Trophoblast cell (in vitro differentiated cells and primary cell): ENCODE measurements at regions not wholly inside any gene's neighbourhood (a gene's known extent, or its start where the extent isn't known, plus 50 kb on each side); places are given as distances from the start of the nearest gene placed in this dataset.

Experiments used
- DNase-seq, 2 donors: peaks; one replicate each; pipeline ENCODE4 v3.0.0-alpha.2; 2016
- H2AFZ ChIP-seq: 2 replicates; pipeline ENCODE4 v1.6.1; 2013; ENCODE audit warnings: low read length, moderate library complexity, mild to moderate bottlenecking; ENCODE audit not compliant: insufficient read depth, poor library complexity
- H2AK5ac ChIP-seq: 2 replicates; pipeline ENCODE4 v1.6.1; 2013; ENCODE audit warnings: mild to moderate bottlenecking, low read length
- H2BK120ac ChIP-seq: 2 replicates; pipeline ENCODE4 v1.6.1; 2013; ENCODE audit warnings: low read length, mild to moderate bottlenecking, moderate library complexity; ENCODE audit not compliant: insufficient read depth, poor library complexity
- H2BK12ac ChIP-seq: 2 replicates; pipeline ENCODE4 v1.6.1; 2013; ENCODE audit warnings: mild to moderate bottlenecking, low read length, moderate library complexity
- H2BK5ac ChIP-seq: 2 replicates; pipeline ENCODE4 v1.6.1; 2013; ENCODE audit warnings: low read length, low read depth, moderate library complexity, mild to moderate bottlenecking; ENCODE audit not compliant: poor library complexity
- H3K14ac ChIP-seq: 2 replicates; pipeline ENCODE4 v1.6.1; 2013; ENCODE audit warnings: mild to moderate bottlenecking, low read length
- H3K18ac ChIP-seq: 2 replicates; pipeline ENCODE4 v1.6.1; 2013; ENCODE audit warnings: mild to moderate bottlenecking, low read length
- H3K23ac ChIP-seq: 2 replicates; pipeline ENCODE4 v1.6.1; 2013; ENCODE audit warnings: low read length
- H3K27ac ChIP-seq: 2 replicates; pipeline ENCODE4 v1.5.1; 2013; ENCODE audit warnings: low read depth, mild to moderate bottlenecking, inconsistent platforms, low read length, moderate library complexity
- H3K27me3 ChIP-seq: 2 replicates; pipeline ENCODE4 v1.6.1; 2013; ENCODE audit warnings: inconsistent platforms, mild to moderate bottlenecking, low read length, moderate library complexity; ENCODE audit not compliant: insufficient read depth
- H3K36me3 ChIP-seq, 2 experiments: 1 replicate in 1 of 2; 2 replicates in 1 of 2; pipeline ENCODE4 v1.6.1; 2013; ENCODE audit warnings: low read length in 2 of 2, mild to moderate bottlenecking in 2 of 2, moderate library complexity in 1 of 2; ENCODE audit not compliant: insufficient read depth in 2 of 2, control insufficient read depth in 1 of 2
- H3K4ac ChIP-seq: 2 replicates; pipeline ENCODE4 v1.6.1; 2013; ENCODE audit warnings: low read depth, mild to moderate bottlenecking, low read length, moderate library complexity
- H3K4me1 ChIP-seq, 2 experiments: 1 replicate in 1 of 2; 2 replicates in 1 of 2; pipeline ENCODE4 v1.6.1; 2013; ENCODE audit warnings: low read length in 2 of 2, mild to moderate bottlenecking in 2 of 2, moderate library complexity in 1 of 2; ENCODE audit not compliant: insufficient read depth in 2 of 2, control insufficient read depth in 1 of 2
- H3K4me2 ChIP-seq: 2 replicates; pipeline ENCODE4 v1.6.1; 2013; ENCODE audit warnings: inconsistent platforms, mild to moderate bottlenecking, low read length, moderate library complexity
- H3K4me3 ChIP-seq: 2 replicates; pipeline ENCODE4 v1.5.1; 2013; ENCODE audit warnings: mild to moderate bottlenecking, low read depth, low read length, inconsistent platforms
- H3K79me1 ChIP-seq: one replicate; pipeline ENCODE4 v1.6.1; 2013; ENCODE audit warnings: low read length
- H3K79me2 ChIP-seq: 2 replicates; pipeline ENCODE4 v1.6.1; 2013; ENCODE audit warnings: low read length, mild to moderate bottlenecking; ENCODE audit not compliant: control insufficient read depth, insufficient read depth, poor library complexity
- H3K9ac ChIP-seq: 2 replicates; pipeline ENCODE4 v1.6.1; 2013; ENCODE audit warnings: mild to moderate bottlenecking, low read length
- H3K9me3 ChIP-seq: 2 replicates; pipeline ENCODE4 v1.6.1; 2013; ENCODE audit warnings: low read depth, mild to moderate bottlenecking, control low read depth, inconsistent platforms, low read length; ENCODE audit not compliant: insufficient read depth
- H4K12ac ChIP-seq: 2 replicates; pipeline ENCODE4 v1.6.1; 2013; ENCODE audit warnings: low read depth, mild to moderate bottlenecking, low read length, moderate library complexity
- H4K8ac ChIP-seq: 2 replicates; pipeline ENCODE4 v1.6.1; 2013; ENCODE audit warnings: low read depth, mild to moderate bottlenecking, low read length, moderate library complexity
- H4K91ac ChIP-seq: one replicate; pipeline ENCODE4 v1.6.1; 2013; ENCODE audit warnings: low read depth, mild to moderate bottlenecking, low read length, moderate library complexity
- WGBS: extraction: QIAGEN DNeasy Blood & Tissue Kit; methylation state at CpG from one replicate; pipeline ENCODE4 v1.1.7; 2013; ENCODE audit warnings: missing lambda C conversion rate; ENCODE audit not compliant: insufficient read length, insufficient coverage; ENCODE audit errors: extremely low coverage; 5-methylcytosine and 5-hydroxymethylcytosine counted together

GRCh38 chr12:102745971-102746600, 171.0 kb downstream of the PAH start:
- Histone ChIP-seq H3K36me3 (no peaks in the 10 kb centered on the region), H2BK120ac (no peak overlapping the region), H2BK5ac (no peak overlapping the region), H3K4ac (no peak overlapping the region), H3K27me3 (no peaks in the 10 kb centered on the region), H4K91ac (no peak overlapping the region), H4K8ac (no peak overlapping the region), H3K18ac (no peak overlapping the region), H2AFZ (no peak overlapping the region), H3K4me1 (no peaks in the 10 kb centered on the region), H4K12ac (no peak overlapping the region), H2BK12ac (no peak overlapping the region), H3K9ac (no peak overlapping the region), H3K79me1 (no peaks in the 10 kb centered on the region), H3K27ac (no peak overlapping the region), H3K9me3 (no peaks in the 10 kb centered on the region), H3K14ac (no peak overlapping the region), H3K4me2 (no peak overlapping the region), H3K23ac (no peak overlapping the region), H3K79me2 (no peaks in the 10 kb centered on the region), H2AK5ac (no peak overlapping the region), H3K4me3 (no peak overlapping the region)
- DNase-seq: no peak
- WGBS: no CpG with 5 or more reads among the region's 8 CpGs

DNA sequence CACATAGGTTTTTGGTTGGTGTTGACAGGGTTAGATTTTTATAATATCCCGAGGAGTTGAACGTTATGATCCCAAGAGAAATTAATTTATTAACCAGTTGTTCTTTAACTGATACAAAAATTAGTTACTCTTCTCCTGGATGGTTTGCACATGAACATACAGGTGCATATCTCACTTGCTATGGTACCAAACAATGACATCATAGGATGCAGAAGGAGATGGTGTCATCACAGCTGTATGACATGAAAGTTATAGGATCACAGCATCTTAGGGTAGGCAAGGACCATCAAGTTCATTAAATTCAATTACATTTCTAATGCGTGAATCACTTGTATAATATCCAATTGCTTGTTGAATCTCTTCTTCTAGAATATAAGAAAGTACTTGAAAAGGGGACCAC, 175.8 kb downstream of the PAH start:
- Histone ChIP-seq H3K27me3 (no peaks in the 10 kb centered on the region), H3K9me3 (peaks cover 2% of the 10 kb centered on the region), H3K4me2 (no peak overlapping the region), H3K18ac (no peak overlapping the region), H3K79me1 (no peaks in the 10 kb centered on the region), H2AK5ac (no peak overlapping the region), H3K4me3 (no peak overlapping the region), H3K9ac (no peak overlapping the region), H3K36me3 (no peaks in the 10 kb centered on the region), H4K12ac (no peak overlapping the region), H4K8ac (no peak overlapping the region), H2BK5ac (no peak overlapping the region), H3K14ac (no peak overlapping the region), H3K79me2 (no peaks in the 10 kb centered on the region), H3K4ac (no peak overlapping the region), H4K91ac (no peak overlapping the region), H3K27ac (no peak overlapping the region), H3K4me1 (no peaks in the 10 kb centered on the region), H2AFZ (no peak overlapping the region), H3K23ac (no peak overlapping the region), H2BK120ac (no peak overlapping the region), H2BK12ac (no peak overlapping the region)
- WGBS: no CpG with 5 or more reads among the region's 3 CpGs
- DNase-seq: no peak

DNA sequence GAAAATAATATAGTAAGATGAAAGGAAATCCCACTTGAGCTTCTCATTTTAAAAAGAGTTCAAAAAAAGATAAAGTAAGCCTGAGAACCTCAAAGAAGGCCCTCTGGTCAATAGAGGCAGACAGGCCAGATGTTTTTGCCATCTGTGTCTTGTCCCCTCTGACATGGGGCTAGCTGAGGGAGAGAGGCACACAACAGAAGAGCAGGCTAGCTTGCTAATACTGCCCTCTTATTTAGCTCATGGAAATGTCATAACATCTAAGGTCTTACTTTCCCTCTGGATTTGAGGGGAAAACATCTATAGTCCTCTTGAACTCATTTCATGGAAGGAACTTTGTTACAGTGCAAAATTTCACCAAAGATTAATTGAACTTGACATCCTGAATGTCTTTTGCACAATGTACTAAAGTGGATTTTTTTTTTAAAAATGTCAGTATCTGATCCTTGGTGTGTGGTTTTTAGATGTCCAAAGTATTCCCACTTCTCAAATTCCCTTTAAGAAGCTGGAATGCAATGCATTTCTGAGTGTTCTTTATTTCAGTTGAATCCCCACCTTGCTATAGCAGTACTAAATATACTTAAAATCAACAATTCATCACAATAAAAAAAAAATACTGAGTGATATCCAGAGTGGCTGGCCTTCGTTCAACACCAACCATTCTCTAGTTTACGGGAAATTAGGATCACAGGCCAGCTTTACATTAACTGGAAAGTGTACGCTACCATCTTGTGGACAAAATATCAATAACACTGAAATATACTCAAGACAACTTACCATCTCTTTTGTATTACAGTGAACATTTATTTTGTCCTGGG, 176.7 kb downstream of the PAH start:
- no peak overlapping the region for H3K4ac ChIP-seq

DNA sequence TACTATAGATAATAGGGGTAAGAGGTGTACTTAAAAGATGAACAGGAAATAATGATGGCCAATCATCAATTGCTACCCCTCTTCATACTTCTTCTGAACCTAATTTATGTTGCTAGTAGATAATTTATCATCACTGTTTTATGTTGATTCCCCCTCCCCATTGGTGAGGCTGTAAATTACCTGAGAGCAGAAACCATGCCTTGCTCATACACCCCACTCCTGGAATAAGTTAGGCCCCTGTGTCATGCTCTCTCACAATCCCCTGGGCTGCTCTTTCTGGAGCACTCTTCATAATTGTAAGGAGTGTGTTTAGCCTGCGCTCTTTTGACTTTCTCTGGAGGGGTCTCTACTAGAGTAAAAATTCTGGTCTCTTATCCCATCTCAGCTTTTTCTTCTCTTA, 180.7 kb downstream of the PAH start:
- no peak overlapping the region for H2BK120ac ChIP-seq
- H3K27me3 ChIP-seq: no peaks in the 10 kb centered on the region
- DNase-seq: no peak
- no peak overlapping the region for H3K14ac ChIP-seq
- H2BK12ac ChIP-seq: no peak overlapping the region
- no peak overlapping the region for H3K23ac ChIP-seq
- H3K79me1 ChIP-seq: no peaks in the 10 kb centered on the region
- H3K9ac ChIP-seq: no peak overlapping the region
- no peak overlapping the region for H4K12ac ChIP-seq
- H3K4me1 ChIP-seq: no peaks in the 10 kb centered on the region
- no peak overlapping the region for H2AK5ac ChIP-seq
- no peak overlapping the region for H3K4ac ChIP-seq
- no peaks in the 10 kb centered on the region for H3K79me2 ChIP-seq
- no peaks in the 10 kb centered on the region for H3K36me3 ChIP-seq
- no peak overlapping the region for H4K8ac ChIP-seq
- H2BK5ac ChIP-seq: no peak overlapping the region
- H3K27ac ChIP-seq: no peak overlapping the region
- H4K91ac ChIP-seq: no peak overlapping the region
- H3K4me2 ChIP-seq: no peak overlapping the region
- peaks cover 2% of the 10 kb centered on the region for H3K9me3 ChIP-seq
- no peak overlapping the region for H3K4me3 ChIP-seq
- H2AFZ ChIP-seq: no peak overlapping the region
- WGBS: no CpG with 5 or more reads among the region's 1 CpG
- H3K18ac ChIP-seq: no peak overlapping the region

More for the DNA sequence above, 176.7 kb downstream of the PAH start:
- no CpG with 5 or more reads among the region's 3 CpGs for WGBS
- Histone ChIP-seq H2BK5ac (no peak overlapping the region), H3K27me3 (no peaks in the 10 kb centered on the region), H3K79me1 (no peaks in the 10 kb centered on the region), H3K4me3 (no peak overlapping the region), H3K4me1 (no peaks in the 10 kb centered on the region), H3K18ac (no peak overlapping the region), H4K91ac (no peak overlapping the region), H3K9me3 (peaks cover 2% of the 10 kb centered on the region), H3K79me2 (no peaks in the 10 kb centered on the region), H2AK5ac (no peak overlapping the region), H3K27ac (no peak overlapping the region), H3K23ac (no peak overlapping the region), H4K8ac (no peak overlapping the region), H3K9ac (no peak overlapping the region), H3K36me3 (no peaks in the 10 kb centered on the region), H2BK120ac (no peak overlapping the region), H2AFZ (no peak overlapping the region), H2BK12ac (no peak overlapping the region), H3K14ac (no peak overlapping the region), H3K4me2 (no peak overlapping the region), H4K12ac (no peak overlapping the region)
- DNase-seq: peak in 1 of 2 donors; percentile 59
